ENCODE measurements at regions not wholly inside any gene's neighbourhood (a gene's known extent, or its start where the extent isn't known, plus 50 kb on each side); places are given as distances from the start of the nearest gene placed in this dataset.
"Not testable (repeated sequence)": the region's sequence is repeated elsewhere in the genome, so short reads cannot be mapped to it uniquely, and the experiment has no call there.

DNA sequence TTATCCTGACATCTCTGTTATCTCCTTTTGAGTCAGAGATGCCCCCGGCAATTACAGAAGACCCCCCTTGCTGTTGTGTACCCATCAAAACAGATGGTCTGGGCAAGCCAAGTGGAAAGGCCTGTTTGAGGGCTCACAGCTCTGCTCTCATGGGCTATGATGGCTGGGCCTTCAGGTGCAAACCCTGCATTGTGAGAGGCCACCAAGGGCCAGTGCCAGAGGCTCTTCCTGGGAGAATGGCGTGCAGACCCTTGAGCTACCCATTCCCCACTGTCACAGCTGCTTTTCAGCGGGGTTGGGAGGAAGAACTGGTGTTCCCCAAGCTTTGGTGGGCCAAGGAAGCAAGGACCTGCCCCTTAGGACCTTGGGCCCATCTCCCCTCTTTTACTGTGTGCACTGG, 174.7 kb upstream of the PPP1R26 start:
- DNase-seq (no peak), ATAC-seq (no peak)
- no peak overlapping the region for H3K27ac ChIP-seq
- intact Hi-C loops (cut with DNase I), result no loop called here
- 50% methylated on average over 2 of the region's 3 CpGs for WGBS (ENCODE audit: insufficient coverage, low coverage, low lambda C conversion rate, missing lambda C conversion rate)
- no peaks in the 10 kb centered on the region for H3K36me3 ChIP-seq
- H3K9me3 ChIP-seq, result no peaks in the 10 kb centered on the region
- no peak for TF ChIP-seq POLR2A (IDR thresholded peaks at IDR 0.05)
- TF ChIP-seq, protein P1, sequence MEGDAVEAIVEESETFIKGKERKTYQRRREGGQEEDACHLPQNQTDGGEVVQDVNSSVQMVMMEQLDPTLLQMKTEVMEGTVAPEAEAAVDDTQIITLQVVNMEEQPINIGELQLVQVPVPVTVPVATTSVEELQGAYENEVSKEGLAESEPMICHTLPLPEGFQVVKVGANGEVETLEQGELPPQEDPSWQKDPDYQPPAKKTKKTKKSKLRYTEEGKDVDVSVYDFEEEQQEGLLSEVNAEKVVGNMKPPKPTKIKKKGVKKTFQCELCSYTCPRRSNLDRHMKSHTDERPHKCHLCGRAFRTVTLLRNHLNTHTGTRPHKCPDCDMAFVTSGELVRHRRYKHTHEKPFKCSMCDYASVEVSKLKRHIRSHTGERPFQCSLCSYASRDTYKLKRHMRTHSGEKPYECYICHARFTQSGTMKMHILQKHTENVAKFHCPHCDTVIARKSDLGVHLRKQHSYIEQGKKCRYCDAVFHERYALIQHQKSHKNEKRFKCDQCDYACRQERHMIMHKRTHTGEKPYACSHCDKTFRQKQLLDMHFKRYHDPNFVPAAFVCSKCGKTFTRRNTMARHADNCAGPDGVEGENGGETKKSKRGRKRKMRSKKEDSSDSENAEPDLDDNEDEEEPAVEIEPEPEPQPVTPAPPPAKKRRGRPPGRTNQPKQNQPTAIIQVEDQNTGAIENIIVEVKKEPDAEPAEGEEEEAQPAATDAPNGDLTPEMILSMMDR (IDR thresholded peaks at IDR 0.05), result no peak
- H3K4me3 ChIP-seq, result no peak overlapping the region
- H3K4me1 ChIP-seq, result no peaks in the 10 kb centered on the region
- H3K27me3 ChIP-seq, result no peaks in the 10 kb centered on the region

DNA sequence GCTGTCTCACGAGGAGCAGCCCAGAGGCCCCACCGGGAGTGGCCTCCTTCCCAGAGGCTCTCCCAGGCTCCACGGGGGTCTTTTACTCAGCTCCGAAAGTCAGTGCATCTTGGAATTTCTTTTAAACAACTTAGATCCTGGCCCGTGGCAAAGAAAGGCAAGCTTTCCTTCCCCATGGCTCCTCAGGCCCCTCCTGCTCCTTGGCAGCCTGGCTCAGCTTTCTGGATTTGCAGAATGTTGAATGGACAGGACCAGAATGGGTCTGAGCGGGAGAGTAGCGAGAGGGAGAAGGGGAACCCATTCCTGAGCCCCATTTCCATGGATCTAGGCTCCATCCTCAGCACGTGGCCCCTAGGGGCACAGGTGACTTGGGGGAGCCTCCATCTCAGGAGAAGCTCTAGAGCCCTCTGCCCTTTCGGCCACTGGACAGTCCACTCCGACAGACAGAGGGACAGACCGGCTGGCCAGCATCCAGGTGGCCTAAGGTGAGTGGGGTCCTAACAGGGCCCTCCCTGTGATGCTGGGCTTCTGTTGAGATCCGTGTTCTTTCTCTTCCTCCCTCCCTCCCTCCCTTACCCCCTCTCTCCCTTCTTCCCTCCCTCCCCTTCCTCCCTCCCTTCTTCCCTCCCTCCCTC, 173.9 kb upstream of the PPP1R26 start:
- H3K27me3 ChIP-seq, result no peaks in the 10 kb centered on the region
- no peaks in the 10 kb centered on the region for H3K36me3 ChIP-seq
- no peak overlapping the region for H3K27ac ChIP-seq
- H3K9me3 ChIP-seq, result no peaks in the 10 kb centered on the region
- H3K4me1 ChIP-seq, result no peaks in the 10 kb centered on the region
- no peak for DNase-seq
- WGBS (ENCODE audit: insufficient coverage, low coverage, low lambda C conversion rate, missing lambda C conversion rate), result 53% methylated on average over 5 of the region's 12 CpGs
- no peak for TF ChIP-seq POLR2A (IDR thresholded peaks at IDR 0.05)
- TF ChIP-seq, protein P1 (IDR thresholded peaks at IDR 0.05), result no peak
- no peak for ATAC-seq
- H3K4me3 ChIP-seq, result no peak overlapping the region
- intact Hi-C loops (cut with DNase I), result no loop called here

DNA sequence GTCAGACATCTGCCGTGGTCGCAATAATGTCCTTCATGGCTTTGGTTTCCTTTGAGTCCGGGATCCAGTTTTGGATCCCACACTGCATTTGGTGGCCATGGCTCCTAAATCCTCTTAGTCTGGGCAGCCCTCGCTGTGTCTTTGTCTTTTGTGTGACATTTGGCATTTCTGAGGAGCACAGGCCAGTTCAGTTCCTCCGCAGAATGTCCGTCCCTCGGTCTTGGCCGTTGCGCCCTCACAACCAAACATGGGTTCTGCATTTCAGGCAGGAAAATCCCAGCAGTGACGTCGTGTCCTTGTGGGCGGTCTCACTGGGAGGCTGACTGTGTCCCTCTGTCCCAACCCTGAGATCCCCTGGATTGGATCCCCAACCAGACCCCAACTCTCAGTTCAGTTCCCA, 172.9 kb upstream of the PPP1R26 start:
- TF ChIP-seq, protein P1 (IDR thresholded peaks at IDR 0.05), result no peak
- TF ChIP-seq POLR2A (IDR thresholded peaks at IDR 0.05), result no peak
- Histone ChIP-seq H3K4me1 (no peaks in the 10 kb centered on the region), H3K27me3 (no peaks in the 10 kb centered on the region), H3K9me3 (no peaks in the 10 kb centered on the region), H3K4me3 (no peak overlapping the region), H3K36me3 (no peaks in the 10 kb centered on the region), H3K27ac (no peak overlapping the region)
- DNase-seq, result no peak
- WGBS (ENCODE audit: insufficient coverage, low coverage, low lambda C conversion rate, missing lambda C conversion rate), result 72% methylated on average over 9 of the region's 12 CpGs
- intact Hi-C loops (cut with DNase I), result no loop called here
- no peak for ATAC-seq

DNA sequence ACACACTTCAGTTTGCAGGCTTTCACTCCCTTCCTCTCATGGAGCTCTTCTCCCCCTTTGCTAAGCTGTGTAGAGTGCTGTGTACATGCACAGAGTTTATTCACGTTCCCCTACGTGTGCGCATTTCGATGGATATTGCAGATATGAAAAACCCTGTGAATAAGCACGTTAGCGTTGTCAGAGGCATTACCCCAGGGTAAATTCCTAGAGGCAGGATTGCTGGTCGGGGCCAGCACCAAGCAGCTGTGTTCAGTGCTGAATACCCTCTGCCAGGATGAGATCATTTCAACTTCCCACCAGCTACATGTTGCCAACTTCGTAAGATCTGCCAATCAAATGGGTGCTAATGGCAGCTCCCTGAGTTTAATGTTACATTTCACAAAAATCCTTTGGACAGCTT, 172.3 kb upstream of the PPP1R26 start:
- ATAC-seq (no peak), DNase-seq (no peak)
- no peaks in the 10 kb centered on the region for H3K4me1 ChIP-seq
- TF ChIP-seq POLR2A (IDR thresholded peaks at IDR 0.05), result no peak
- TF ChIP-seq, protein P1 (IDR thresholded peaks at IDR 0.05), result no peak
- H3K4me3 ChIP-seq, result no peak overlapping the region
- WGBS (ENCODE audit: insufficient coverage, low coverage, low lambda C conversion rate, missing lambda C conversion rate), result 65% methylated on average over 8 of the region's 8 CpGs
- no peak overlapping the region for H3K27ac ChIP-seq
- H3K27me3 ChIP-seq, result no peaks in the 10 kb centered on the region
- H3K36me3 ChIP-seq, result no peaks in the 10 kb centered on the region
- H3K9me3 ChIP-seq, result no peaks in the 10 kb centered on the region
- intact Hi-C loops (cut with DNase I), result no loop called here

DNA sequence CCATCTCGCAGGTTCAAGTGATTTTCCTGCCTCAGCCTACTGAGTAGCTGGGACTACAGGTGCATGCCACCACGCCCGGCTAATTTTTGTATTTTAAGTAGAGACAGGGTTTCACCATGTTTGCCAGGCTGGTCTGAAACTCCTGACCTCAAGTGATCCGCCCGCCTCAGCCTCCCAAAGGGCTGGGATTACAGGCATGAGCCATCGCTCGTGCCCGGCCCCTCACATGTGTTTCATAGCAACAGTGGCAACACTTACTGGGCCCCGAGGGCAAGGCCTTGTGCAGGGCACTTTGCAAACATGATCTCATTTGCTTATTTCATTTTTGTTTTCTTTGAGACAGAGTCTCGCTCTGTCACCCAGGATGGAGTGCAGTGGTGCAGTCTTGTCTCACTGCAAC, 171.7 kb upstream of the PPP1R26 start:
- intact Hi-C loops (cut with DNase I); H3K27me3 ChIP-seq; H3K9me3 ChIP-seq; H3K36me3 ChIP-seq; H3K4me1 ChIP-seq; ATAC-seq; H3K27ac ChIP-seq; H3K4me3 ChIP-seq; DNase-seq: not testable (repeated sequence)
- 67% methylated on average over 10 of the region's 10 CpGs for WGBS (ENCODE audit: insufficient coverage, low coverage, low lambda C conversion rate, missing lambda C conversion rate)

Data from right lobe of liver (tissue), 6 donors.